GM18498 (cell line): ENCODE measurements at regions not wholly inside any gene's neighbourhood (a gene's known extent, or its start where the extent isn't known, plus 50 kb on each side); places are given as distances from the start of the nearest gene placed in this dataset.
"Not testable (repeated sequence)": the region's sequence is repeated elsewhere in the genome, so short reads cannot be mapped to it uniquely, and the experiment has no call there.

Source experiments
- ATAC-seq: cut with Tn5 transposase; IDR thresholded peaks from one replicate; pipeline ENCODE4 v1.9.1; 2021; ENCODE audit warnings: mild to moderate bottlenecking, moderate library complexity; ENCODE audit not compliant: unreplicated experiment

DNA sequence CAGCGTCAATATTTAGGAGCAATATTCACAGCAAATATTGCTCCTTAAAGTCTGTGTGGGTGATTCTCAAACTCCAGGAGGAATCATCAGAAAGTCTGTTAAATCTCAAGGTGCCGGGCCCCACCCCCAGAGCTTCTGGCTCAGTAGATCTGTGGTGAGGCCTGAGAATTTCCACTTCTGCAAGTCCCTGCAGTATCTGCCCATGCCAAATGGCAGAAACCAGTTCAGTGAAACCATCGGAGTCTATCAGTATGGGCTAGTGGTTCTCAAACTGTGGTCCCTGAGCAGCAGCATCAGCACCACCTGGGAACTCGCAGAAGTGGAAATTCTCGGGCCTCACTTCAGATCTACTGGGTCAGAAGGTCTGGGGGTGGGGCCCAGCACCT lies 202.9 kb downstream of the SLC4A3 start:
- ATAC-seq = no peak

DNA sequence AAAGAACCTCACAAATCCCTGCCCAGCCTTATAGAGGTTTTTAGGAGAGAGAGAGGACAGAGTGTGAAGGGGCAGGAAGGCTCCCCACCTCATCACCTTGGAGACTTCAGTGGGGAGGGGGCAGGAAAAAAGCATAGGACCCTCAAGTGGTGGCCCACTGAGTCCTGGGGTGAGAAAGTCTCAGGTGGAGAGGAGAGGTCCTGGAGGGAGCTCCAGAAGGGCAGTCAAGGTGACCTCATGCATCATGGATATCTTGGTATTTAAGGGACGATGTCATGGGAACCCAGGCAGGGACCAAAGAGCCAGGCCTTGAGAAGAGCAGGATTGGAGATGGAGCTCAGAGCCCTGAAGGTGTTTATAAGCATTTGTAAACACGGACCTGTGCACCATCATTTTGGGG lies 204.5 kb downstream of the SLC4A3 start:
- no peak for ATAC-seq

DNA sequence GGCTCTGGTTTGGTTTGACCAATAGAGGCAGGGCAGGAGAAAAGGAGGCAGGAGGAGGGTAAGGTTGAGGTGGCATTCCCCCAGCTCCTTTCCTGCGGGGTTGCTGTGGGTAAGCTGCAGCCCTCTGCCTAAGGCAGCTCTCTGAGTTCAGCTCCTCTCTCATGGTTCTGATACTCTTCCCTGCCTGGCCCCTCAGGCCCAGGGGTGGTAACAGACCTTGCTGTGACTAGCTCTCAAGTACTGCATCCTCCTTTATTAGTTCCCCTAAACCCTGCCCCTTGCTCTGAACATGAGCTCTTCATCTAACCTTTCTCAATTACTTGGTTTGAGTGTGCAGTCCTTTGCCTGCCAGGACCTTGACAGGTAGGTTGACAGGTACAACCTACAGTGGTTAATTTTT lies 205.5 kb downstream of the SLC4A3 start:
- ATAC-seq = no peak

DNA sequence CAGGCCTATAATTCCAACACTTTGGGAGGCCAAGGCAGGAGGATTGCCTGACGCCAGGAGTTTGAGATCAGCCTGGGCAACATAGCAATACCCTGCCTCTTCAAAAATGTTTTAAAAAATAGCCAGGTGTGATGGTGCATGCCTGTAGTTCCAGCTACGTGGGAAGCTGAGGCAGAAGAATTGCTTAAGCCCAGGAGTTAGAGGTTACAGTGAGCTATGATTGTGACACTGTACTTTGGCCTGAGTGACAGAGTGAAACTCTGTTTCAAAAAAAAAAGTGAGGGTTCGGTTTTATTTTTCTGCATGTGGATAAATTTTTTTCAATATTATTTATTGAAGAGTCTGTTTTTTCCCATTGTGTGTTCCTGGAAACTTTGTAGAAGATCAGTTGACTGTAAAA lies 208.1 kb downstream of the SLC4A3 start:
- no peak for ATAC-seq

DNA sequence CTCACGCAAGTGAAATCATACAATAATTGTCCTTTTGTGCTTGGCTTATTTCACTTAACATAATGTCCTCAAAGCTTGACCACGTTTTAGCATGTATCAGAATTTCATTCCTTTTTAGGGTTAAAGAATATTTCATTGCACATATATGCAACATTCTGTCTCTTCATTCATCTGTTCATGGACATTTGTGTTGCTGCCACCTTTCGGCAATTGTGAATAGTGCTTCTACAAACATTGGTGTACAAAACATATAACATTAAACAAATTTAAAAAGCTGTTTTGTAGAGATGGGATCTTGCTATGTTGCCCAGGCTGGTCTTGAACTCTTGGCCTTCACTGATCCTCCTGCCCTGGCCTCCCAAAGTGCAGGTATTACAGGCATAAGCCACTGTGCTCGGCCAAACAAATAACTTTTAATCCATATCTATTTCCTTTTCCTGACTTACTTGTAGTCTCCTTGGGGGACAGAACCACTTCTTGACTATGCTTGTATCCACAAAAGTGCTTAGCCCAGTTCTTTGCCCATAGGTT lies 209.3 kb downstream of the SLC4A3 start:
- no peak for ATAC-seq

DNA sequence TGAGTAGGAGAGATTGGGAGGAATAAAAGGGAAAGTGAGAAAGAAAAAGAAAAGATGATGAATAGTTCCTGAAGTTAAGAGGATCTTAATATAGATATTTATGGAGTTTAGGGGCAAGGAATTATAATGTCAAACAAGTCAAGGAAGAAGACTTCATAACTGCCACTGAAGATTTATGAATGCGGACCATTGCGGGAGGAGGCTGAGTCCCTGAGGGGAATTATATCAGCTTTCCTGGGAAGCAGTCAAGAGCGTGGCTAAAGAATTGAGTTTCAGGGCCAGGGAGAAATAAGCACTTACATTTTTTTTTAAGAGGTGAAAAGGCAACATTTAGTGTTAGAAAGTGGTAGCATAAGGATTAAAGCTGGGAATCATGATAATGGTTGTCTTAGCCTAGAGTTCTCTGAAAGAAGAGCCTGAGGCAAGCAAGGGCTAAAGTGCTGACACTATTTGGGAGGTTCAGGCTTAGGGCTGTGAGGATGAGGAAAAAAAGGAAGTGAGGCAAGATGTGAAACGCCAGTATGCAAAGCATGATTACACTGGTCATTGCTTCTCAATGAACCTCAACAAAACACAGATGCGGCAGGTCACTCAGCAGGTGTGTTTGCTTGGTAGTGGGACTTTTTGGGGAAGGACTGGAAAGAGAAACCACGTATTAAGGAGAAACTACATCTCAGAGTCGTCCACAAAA lies 217.1 kb downstream of the SLC4A3 start:
- peak; percentile 96 for ATAC-seq

DNA sequence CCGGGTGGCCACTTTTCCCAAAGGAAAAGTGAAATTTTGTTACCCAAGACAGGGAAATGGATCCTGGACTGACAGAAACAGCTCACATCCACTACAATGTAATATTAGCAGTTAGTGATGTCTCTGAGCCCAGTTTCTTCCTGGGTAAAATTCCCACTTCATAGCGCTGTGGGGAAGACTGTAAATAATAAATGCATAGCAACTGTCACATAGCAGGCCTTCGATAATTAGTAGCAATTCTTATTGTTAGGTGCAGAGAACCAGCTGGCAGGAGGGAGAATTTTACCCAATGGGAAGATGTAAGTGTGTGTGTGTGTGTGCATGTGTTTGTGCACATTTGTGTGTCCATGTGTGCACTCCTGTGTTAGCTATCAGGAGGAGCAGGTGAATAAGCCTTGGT lies 221.5 kb downstream of the SLC4A3 start:
- no peak for ATAC-seq

DNA sequence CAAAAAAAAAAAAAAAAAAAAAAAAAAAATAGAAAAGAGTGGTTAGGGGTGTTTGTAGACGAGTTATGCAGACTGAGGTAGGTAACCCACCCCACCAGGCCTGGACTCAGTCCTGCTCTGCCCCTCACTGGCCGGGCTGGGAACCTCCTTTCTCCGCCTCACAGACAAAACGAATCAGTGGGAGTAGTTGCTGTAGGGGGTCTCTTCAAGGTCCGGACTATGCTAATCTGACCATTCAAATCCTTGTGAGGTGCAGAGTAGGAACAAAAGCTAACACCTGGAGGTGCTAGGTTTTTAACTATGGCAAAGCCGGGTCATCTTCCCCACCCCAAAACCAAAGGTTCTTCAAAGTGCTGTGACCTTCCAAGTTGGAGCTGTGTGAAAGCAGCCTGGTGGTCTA lies 223.7 kb downstream of the SLC4A3 start:
- no peak for ATAC-seq

DNA sequence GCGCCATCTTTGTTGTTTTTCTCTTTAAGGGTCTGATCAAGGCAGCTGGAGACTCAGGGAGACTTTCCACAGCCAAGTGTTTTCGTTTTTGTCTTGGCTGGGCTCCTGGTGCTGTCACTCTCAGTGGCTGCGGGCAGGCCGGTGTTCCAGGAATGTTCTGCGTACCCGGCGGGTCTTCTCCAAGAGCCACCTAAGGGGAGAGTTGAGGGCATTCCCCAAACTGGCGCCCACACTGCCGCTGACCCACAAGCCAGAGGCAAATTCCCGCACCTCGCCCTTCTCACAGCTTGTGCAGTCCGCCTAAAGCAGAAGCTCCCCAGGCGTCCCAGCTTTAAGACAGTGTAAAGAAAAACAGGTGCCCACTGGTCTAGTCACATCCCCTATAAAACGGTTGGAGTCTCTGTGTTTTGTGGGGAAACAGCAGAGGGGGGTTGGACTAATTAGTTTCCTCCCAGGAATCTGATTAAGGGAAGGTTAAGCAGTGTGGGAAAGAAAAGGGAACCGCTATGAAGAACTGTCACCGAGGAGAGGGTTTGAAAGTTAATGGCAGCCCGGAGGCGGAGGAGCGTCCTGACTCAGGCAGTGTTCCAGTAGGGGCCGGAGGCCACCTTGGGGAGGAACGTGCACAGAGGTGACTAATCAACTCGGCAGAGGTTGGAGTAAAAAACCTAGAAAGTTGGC lies 224.5 kb downstream of the SLC4A3 start:
- ATAC-seq = no peak

DNA sequence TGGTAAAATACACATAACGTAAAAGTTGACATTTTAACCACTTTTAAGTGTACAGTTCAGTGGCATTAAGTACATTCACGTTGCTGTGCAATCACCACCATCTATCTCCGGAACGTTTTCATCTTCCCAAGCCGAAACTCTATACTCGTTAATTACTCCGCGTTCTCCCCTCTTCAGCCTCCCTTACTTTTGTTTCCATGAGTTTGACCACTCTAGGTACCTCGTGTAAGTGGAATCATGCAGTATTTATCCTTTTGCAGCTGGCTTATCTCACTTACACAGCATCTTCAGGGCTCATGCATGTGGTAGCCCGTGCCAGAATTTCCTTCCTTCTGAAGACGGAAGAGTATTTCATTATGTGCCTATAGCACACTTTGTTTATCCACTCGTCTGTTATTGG lies 225.2 kb downstream of the SLC4A3 start:
- no peak for ATAC-seq

DNA sequence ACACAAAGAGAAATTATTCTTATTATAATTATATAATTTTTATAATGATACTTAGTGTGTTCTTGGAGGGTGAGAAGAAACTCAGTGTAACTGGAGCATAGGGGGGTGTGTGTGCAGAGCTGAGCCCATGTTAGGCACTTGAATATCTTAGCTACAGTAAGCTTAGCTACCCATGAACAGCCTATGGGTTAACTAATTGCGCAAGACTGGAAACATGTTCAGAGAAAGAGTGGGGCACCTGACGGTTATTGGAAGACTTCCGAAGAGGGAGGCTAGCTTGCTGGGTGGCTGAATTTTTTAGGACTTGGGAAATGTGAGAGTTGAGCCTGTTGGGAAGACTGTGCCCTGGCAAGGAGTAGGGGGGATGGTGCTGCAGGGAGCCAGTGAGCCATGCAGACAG lies 229.2 kb downstream of the SLC4A3 start:
- ATAC-seq = no peak

DNA sequence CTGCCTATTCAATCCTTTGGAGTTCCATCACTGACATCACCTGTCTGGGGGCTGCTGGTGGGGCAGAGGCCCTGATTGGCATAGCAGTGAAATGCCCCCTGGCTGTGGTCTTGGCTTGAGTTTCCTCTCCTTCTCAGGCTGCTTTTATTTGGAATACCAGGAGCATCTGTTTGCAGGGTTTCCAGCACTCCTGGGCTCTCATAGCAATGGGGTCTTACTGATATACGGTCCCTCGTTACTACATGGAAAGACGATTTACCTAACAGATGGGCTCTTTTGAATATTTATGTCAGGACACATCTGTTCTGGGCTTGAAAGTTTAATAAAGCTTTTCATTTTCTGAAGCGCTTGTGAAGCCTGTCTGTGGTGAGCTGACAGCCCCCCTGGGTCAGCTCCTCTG lies 230.3 kb downstream of the SLC4A3 start:
- ATAC-seq = no peak

DNA sequence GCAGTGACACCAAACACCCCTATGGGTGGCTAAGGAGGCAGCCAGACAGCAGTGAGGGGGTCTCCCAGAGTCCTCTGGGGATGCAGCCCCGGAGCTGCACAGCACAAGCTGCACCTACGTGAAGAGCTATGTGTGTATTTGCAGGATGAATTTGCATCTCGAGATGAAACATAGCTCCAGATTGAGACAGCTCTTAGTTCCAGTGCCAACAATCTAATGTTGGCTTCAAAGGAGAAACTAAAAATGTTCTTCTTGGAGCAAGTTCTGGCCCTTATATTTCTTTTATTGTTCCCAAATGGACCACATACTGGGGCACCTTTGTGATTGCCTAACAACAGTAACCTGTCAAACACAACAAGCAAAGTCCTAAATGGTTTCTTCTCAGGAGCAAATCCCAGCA lies 233.9 kb downstream of the SLC4A3 start:
- no peak for ATAC-seq

DNA sequence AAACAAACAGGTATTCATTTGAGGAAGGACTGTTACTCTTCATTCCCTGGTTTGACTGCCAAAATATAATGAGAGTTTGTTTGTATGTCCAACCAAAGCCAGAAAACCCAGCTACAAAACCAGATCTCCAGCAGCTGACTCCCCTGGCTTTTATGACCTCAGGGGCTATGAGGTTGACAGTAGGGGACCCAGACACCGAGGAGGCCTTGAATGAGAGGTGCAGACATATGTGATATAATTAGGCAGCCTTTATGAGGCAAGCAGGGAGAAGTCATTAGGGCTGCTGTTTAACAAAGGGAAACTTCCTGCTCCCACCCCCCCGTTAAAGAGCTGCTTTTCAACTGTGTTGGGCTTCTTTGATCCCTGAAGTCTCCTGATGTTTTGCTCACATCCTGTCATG lies 236.7 kb downstream of the SLC4A3 start:
- ATAC-seq = no peak

DNA sequence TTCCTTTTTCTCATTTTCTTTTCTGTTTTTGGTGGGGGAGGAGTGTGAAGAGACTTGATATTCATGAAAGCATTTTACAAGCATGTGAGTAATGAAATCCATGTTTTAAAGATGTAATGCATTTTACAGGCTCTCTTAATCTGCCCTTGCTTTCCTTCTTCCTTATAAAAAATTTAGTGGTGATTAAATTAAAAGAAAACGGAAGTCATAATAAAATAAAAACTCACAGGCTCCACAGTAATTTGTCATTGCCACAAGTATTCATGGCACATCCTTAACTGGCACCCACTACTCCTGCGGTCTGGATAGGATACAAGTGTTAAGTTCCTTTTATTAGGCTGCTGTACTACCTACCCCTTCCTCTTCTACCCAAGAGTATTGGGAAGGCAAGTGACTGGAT lies 241.2 kb downstream of the SLC4A3 start:
- no peak for ATAC-seq

DNA sequence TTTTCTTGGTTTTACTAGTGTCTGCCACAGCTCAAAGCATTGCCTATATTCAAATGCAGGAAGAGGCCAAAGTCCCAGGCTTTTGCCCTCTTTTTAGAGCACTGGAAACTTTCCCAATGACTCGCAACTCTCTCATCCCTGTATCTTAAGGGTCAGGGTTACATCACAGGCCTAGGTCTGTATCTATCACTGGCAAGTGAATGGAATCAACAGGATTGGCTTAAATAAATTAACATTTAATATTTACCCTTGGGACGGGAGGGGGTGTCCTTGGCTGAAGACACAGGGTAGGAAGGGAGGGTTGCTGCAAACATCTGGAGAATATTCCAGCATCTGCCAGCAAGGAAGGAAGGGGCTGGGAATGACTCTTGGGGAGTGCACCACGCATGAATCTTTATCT lies 242.6 kb downstream of the SLC4A3 start:
- no peak for ATAC-seq

DNA sequence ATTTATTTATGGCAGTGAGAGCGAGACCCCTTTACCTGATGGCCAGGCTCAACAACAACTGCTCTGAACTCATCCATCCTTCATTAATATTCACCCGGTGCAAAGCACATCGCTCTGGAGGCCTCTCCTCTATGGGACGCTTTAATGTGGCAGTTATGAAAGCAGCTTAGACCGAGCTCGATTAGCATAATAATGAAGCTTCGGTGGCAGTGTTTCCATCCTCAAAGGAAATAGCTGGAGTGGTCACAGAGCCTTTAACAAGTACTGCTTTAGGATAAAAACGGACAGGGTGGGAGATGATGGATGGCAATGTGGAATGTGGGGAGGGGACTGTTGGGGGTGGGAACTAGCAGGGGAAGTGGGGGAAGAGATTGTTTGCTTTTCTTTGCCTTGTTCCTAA lies 243.9 kb downstream of the SLC4A3 start:
- no peak for ATAC-seq

DNA sequence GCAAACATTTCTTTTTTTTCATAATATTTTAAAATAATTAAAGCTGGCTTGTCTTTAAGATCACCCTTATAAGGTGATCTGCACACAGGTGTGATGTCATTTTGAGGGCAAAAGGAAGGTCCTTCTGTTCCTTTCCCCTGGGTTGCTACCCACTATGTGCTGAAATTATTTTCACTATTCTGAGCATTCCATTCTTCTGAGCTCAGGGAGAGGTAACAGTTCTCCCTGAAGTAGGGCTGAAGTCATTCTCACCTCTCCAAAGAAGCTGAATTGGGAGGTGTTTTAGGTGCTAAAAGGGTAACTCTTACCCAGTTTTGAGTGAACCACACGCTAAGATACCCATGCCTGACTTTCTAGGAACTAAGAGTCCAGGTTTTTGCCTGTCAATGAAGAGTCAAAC lies 247.6 kb downstream of the SLC4A3 start:
- no peak for ATAC-seq

DNA sequence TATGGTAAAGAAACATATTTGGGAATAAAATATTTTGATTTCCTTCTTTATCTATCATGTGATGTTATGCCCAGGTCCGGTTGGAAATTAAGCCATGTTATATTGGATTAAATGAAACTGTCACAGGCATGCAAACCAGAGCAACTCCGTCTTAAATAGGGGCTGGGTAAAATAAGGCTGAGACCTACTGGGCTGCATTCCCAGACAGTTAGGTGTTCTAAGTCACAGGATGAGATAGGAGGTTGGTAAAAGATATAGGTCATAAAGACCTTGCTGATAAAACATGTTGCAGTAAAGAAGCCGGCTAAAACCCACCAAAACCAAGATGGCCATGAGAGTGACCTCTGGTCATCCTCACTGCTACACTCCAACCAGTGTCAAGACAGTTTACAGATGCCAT lies 248.6 kb downstream of the SLC4A3 start:
- not testable (repeated sequence) for ATAC-seq

DNA sequence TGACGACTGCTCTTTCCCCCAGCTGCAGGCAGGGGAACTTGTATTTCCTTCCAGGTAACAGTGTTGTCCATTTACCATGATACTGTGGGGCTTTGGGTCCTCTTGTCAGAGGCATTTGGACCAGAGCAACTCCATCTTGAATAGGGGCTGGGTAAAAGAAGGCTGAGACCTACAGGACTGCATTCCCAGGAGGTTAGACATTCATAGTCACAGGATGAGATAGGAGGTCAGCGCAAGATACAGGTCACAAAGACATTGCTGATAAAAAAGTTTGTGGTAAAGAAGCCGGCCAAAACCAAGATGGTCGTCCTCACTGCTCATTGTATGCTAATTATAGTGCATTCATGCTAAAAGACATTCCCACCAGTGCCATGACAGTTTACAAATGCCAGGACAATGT lies 249.5 kb downstream of the SLC4A3 start:
- no peak for ATAC-seq

DNA sequence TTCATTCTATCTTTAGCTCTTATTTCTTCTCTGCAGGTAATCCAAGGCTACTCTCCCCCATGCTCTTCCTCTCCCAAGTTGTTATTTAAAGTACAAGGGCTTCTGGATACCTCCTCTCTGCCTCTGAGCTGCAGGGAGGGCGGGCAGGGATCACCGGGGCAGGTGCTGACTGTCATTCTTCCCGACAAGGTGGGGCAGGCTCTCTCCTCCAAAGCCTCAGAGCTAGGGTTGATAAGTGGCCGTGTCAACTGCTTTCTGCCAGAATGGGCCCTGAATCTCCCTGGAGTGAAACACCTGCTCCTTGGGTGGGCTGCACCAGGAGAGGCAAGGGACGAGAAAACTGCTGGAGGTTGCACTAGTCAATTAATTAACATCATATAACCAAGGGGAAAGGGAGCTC lies 250.3 kb downstream of the SLC4A3 start:
- ATAC-seq = no peak

DNA sequence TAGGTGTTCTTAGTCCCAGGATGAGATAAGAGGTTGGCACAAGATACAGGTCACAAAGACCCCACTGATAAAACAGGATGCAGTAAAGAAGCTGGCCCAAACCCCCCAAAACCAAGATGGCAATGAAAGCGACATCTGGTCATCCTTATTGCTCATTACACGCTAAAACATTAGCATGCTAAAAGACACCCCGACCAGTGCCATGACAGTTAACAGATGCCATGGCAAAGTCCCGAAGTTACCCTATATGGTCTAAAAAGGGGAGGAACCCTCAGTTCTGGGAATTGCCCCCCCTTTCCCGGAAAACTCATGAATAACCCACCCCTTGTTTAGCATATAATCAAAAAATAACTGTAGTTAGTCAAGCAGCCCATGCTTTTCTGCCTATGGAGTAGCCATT lies 251.1 kb downstream of the SLC4A3 start:
- ATAC-seq = no peak

DNA sequence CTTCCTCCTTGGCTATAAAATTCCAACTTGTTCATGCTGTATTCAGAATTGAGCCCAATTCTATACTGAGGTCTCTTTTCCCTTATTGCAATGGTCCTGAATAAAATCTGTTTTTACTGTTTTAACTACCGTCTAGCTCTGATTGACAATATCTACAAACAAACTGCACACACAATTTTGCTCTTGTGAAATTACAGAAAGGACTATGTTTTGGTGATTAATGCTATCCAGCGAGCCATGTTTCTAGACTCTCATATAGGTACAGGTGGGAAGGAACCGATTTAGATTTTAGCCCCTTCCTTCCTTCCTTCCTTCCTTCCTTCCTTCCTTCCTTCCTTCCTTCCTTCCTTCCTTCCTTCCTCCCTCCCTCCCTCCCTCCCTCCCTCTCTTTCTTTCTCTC lies 254.4 kb downstream of the SLC4A3 start:
- no peak for ATAC-seq
